22Rv1 (cell line): ENCODE measurements at regions not wholly inside any gene's neighbourhood (a gene's known extent, or its start where the extent isn't known, plus 50 kb on each side); places are given as distances from the start of the nearest gene placed in this dataset.
"Not testable (repeated sequence)": the region's sequence is repeated elsewhere in the genome, so short reads cannot be mapped to it uniquely, and the experiment has no call there.

Experiments used
- H3K27ac ChIP-seq: fragments of 450-650 bp; 2 replicates; pipeline ENCODE4 v1.5.1; 2017
- ZFX ChIP-seq: fragments of 450-650 bp; IDR thresholded peaks from 2 replicates; pipeline ENCODE4 v1.6.1; 2017; ENCODE audit warnings: antibody characterized with exemption, borderline replicate concordance
- TF ChIP-seq, protein P1 (sequence below): fragments of 450-650 bp; IDR thresholded peaks from 2 replicates; pipeline ENCODE4 v1.5.1; 2017; ENCODE audit warnings: mild to moderate bottlenecking

DNA sequence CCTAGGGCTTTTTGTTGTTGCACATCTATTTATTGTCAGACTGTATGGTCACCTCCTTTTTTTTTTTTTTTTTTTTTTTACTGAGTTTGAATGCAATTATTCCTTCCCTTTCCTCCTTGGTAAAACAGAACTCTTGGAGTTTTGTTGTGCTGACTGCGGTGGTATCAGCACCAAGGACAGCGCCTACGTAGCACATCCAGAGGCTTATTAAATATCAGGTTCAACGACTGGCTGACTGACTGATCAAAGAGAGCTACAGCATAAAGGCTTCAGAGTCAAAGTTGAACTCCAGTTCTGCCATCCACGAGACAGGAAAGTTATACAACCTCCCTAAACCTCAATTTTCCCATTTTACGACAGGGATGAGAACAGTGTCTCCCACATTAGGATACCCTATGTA is 86.1 kb upstream of the RBFOX1 start:
- TF ChIP-seq ZFX, result no peak
- TF ChIP-seq, protein P1, sequence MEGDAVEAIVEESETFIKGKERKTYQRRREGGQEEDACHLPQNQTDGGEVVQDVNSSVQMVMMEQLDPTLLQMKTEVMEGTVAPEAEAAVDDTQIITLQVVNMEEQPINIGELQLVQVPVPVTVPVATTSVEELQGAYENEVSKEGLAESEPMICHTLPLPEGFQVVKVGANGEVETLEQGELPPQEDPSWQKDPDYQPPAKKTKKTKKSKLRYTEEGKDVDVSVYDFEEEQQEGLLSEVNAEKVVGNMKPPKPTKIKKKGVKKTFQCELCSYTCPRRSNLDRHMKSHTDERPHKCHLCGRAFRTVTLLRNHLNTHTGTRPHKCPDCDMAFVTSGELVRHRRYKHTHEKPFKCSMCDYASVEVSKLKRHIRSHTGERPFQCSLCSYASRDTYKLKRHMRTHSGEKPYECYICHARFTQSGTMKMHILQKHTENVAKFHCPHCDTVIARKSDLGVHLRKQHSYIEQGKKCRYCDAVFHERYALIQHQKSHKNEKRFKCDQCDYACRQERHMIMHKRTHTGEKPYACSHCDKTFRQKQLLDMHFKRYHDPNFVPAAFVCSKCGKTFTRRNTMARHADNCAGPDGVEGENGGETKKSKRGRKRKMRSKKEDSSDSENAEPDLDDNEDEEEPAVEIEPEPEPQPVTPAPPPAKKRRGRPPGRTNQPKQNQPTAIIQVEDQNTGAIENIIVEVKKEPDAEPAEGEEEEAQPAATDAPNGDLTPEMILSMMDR, result no peak
- no peak overlapping the region for H3K27ac ChIP-seq

DNA sequence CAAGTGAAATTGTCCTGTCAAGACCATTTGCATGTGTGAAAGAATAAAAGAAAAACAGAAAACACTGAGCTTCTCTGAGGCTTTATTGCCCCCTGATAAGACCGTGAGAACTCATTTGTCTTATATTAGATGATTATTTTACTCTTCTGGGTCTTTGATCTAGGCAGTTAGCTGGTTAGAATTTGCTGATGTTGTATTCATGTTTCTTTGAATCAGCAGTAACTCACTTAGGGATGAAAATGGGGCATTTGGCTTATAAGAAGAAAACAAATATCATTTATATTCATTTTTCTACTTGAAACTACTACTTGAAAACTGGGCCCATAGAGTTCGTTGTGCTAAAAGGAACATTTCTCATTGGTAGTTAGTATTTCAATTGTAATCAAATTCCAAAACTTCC is 93.1 kb upstream of the RBFOX1 start:
- no peak for TF ChIP-seq ZFX
- TF ChIP-seq, protein P1, result no peak
- no peak overlapping the region for H3K27ac ChIP-seq

DNA sequence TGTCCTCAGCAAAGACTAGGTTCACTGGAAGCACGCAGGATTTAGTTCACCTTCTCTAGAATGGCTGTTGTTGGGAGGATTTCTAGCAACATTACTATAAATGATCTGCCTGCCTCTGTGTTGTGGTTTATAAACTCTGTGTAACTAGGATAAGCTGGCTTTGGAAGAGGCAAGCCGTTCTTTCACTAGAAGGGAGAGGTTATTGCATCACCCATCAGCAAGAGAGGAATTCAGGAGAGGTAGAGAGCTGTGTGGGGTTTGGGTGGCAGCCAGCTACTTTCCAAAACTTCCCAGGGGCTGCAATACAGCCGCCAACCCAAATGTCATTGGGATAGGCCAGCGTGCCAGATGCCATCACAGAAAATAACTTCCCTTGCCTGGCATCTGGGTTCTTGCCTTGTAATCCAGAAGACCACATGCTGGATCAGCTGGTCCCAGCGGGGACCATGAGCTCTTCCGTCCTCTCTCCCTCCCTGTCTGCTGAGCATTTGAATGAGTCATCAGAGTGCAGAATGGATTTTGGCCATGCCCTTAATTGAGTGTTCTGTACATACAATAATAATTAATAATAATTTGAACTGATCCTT is 95.7 kb upstream of the RBFOX1 start:
- no peak for TF ChIP-seq ZFX
- TF ChIP-seq, protein P1, result no peak
- H3K27ac ChIP-seq, result no peak overlapping the region

DNA sequence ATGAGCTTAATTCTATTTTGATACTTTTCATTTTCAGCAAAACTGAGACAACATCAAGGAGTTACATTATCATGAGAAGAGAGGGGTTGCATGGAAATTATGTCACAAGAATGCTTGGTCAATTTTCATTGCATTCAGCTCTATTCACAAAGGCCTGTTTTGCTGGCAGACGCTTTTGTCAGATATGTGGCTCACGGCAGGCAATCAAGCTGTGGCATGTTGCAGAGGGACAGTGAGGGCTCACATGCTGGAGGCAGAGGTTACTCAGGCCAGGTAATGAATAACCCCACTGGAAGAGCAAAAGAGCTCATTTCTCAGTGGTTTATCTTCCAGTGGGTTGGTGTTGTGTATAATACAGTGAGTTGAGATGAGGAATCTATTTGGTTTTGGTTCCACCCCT is 98.7 kb upstream of the RBFOX1 start:
- no peak overlapping the region for H3K27ac ChIP-seq
- TF ChIP-seq ZFX, result no peak
- TF ChIP-seq, protein P1, result no peak

DNA sequence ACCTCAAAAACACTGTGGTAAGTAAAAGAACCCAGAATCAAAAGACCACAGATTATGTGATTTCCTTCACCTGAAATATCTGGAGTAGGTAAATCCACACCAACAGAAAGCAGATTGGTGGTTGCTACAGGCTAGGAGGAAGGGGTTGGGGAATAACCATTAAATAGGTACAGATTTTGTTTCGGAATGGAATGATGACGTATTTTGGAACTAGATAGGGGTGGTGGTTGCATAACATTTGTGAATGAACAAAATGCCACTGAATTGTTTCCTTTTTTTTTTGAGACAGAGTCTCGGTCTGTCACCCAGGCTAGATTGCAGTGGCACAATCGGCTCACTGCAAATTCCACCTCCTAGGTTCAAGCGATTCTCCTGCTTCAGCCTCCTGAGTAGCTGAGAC is 100.9 kb upstream of the RBFOX1 start:
- H3K27ac ChIP-seq, result no peak overlapping the region
- no peak for TF ChIP-seq ZFX
- TF ChIP-seq, protein P1, result no peak

DNA sequence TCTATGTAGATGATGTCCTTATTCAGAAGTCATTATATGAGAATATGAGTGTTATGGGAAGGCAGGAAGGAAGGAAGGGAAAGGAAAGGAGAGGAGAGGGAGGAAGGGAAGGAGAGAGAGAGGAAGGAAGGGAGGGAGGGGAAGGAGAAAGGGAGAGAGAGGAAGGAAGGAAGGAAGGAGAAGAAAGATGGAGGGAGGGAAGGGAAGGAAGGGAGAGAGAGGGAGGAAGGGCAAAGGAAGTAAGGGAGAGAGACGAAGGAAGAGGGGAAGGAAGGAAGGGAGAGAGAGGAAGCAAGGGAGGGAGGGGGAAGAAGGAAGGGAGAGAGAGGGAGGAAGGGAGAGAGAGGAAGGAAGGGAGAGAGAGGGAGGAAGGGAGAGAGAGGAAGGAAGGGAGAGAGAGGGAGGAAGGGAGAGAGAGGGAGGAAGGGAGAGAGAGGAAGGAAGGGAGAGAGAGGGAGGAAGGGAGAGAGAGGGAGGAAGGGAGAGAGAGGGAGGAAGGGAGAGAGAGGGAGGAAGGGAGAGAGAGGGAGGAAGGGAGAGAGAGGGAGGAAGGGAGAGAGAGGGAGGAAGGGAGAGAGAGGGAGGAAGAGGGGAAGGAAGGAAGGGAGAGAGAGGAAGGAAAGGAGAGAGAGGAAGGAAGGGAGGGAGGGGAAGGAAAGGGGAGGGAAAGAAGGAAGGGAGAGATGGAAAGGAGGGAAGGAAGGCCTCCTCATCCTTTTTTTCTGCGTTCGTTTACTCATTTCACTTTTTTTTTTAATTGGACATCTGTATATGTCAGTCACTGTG is 103.0 kb upstream of the RBFOX1 start:
- H3K27ac ChIP-seq, result not testable (repeated sequence)

DNA sequence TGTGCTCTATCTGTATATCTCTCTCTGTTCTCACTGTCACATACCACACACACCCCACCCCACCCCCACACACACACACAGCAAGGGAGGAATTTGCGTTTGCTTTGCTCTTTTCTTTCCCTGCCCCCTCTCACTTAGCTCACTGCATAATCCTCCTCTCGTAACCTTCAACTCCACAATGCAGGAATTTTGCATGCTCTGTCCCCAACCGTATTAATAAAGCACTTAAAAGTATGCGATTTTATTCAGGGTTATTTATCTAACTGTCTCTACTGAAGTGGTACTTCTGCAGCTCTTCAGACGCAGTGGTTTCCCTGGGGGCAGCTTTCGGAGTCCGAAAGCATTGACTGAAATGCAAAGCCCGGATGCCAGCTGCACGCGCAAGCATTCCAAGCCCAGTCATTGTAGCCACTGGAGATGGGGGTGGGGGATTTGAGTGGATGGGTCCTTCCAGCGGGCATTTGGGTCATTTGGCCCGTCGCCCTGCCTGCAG is 105.4 kb upstream of the RBFOX1 start:
- no peak overlapping the region for H3K27ac ChIP-seq
- no peak for TF ChIP-seq ZFX
- TF ChIP-seq, protein P1, result no peak
